ENCODE measurements at regions not wholly inside any gene's neighbourhood (a gene's known extent, or its start where the extent isn't known, plus 50 kb on each side); places are given as distances from the start of the nearest gene placed in this dataset.

DNA sequence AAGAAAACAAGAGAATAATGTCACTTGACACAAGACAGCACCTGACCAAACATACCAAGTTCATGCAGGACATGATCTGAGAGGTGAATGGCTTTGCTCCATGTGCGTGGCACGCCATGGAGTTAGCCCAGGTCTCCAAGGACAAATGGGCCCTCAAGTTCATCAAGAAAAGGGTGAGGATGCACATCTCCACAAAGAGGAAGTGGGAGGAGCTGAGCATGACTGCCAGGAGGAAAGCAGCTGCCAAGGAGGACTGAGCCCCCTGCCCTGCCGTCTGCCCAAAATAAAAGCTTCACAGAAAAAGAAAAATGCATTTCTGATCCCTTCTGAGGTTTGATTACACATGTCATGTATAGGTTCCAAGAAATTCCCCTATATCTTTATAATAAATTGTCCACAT lies 82.0 kb upstream of the TSHZ2 start:
- H3K27ac ChIP-seq (ENCODE audit: low read depth, low read length), result no peak overlapping the region
- no peak for DNase-seq (ENCODE audit: low read depth, low spot score)
- no peak overlapping the region for H3K4me3 ChIP-seq (replicated peaks in 1 of 2; ENCODE audit: low read depth in 1 of 2, low read length in 2 of 2)
- TF ChIP-seq MAX (IDR thresholded peaks at IDR 0.05) (no peak), SIN3A (IDR thresholded peaks at IDR 0.05; ENCODE audit: low read depth) (no peak), CBX3 (IDR thresholded peaks at IDR 0.05; ENCODE audit: low read depth) (no peak), SRF (IDR thresholded peaks at IDR 0.05; ENCODE audit: low read depth) (no peak), EZH2 (IDR thresholded peaks at IDR 0.05) (no peak)
- POLR2A ChIA-PET, result no interaction called here
- H3K9me2 ChIP-seq (ENCODE audit: insufficient read depth), result no peaks in the 10 kb centered on the region
- BruUV-seq (replicated peaks), result no TSS peak
- intact Hi-C loops (cut with micrococcal nuclease), result no loop called here
- H3K9ac ChIP-seq (ENCODE audit: low read length), result no peak overlapping the region
- H4K20me1 ChIP-seq (ENCODE audit: insufficient read depth), result no peaks in the 10 kb centered on the region
- peaks cover 0 to 15% of the 10 kb centered on the region in 2 experiments; a peak in 2 of 4 replicates for H3K9me3 ChIP-seq (ENCODE audit: control insufficient read depth in 1 of 2, insufficient read depth in 1 of 2, low read depth in 1 of 2, low read length in 2 of 2)
- H3K4me1 ChIP-seq (ENCODE audit: control insufficient read depth in 1 of 2, insufficient read depth in 2 of 2, low read length in 2 of 2), result no peaks in the 10 kb centered on the region
- RAD21 ChIA-PET (ENCODE audit: low non-redundant PET in 1 of 2, low total read pairs in 2 of 2, uncharacterized antibody in 2 of 2, unreplicated experiment in 2 of 2), result no interaction called here
- H3K4me2 ChIP-seq (ENCODE audit: low read length), result no peak overlapping the region
- no peaks in the 10 kb centered on the region for H3K79me2 ChIP-seq (ENCODE audit: insufficient read depth, low read length)
- no peaks in the 10 kb centered on the region for H3K27me3 ChIP-seq (ENCODE audit: insufficient read depth, low read length)
- CTCF ChIA-PET, result no interaction called here
- H3K36me3 ChIP-seq (ENCODE audit: control insufficient read depth in 1 of 2, insufficient read depth in 2 of 2, low read length in 2 of 2), result no peaks in the 10 kb centered on the region
- no peak overlapping the region for H2AFZ ChIP-seq (ENCODE audit: low read depth, low read length, poor library complexity, severe bottlenecking)
- no peak for ATAC-seq

- H3K27ac ChIP-seq (ENCODE audit: low read depth, low read length), result no peak overlapping the region
- no peaks in the 10 kb centered on the region for H3K79me2 ChIP-seq (ENCODE audit: insufficient read depth, low read length)
- H3K36me3 ChIP-seq (ENCODE audit: control insufficient read depth in 1 of 2, insufficient read depth in 2 of 2, low read length in 2 of 2), result no peaks in the 10 kb centered on the region
- ChIA-PET RAD21 (ENCODE audit: low non-redundant PET in 1 of 2, low total read pairs in 2 of 2, uncharacterized antibody in 2 of 2, unreplicated experiment in 2 of 2) (no interaction called here), CTCF (no interaction called here), POLR2A (no interaction called here)
- H3K4me3 ChIP-seq (replicated peaks in 1 of 2; ENCODE audit: low read depth in 1 of 2, low read length in 2 of 2), result no peak overlapping the region
- TF ChIP-seq SIN3A (IDR thresholded peaks at IDR 0.05; ENCODE audit: low read depth), result no peak
- no peak for TF ChIP-seq EGR1 (IDR thresholded peaks at IDR 0.05; ENCODE audit: low read depth)
- TF ChIP-seq ELF1 (IDR thresholded peaks at IDR 0.05; ENCODE audit: borderline replicate concordance, low read depth), result no peak
- TF ChIP-seq CEBPB (IDR thresholded peaks at IDR 0.05; ENCODE audit: low read depth), result no peak
- no peak for TF ChIP-seq RAD21 (IDR thresholded peaks at IDR 0.05; ENCODE audit: low read depth)
- TF ChIP-seq EZH2phosphoT487 (IDR thresholded peaks at IDR 0.05; ENCODE audit: borderline replicate concordance), result no peak
- TF ChIP-seq TCF7L2 (IDR thresholded peaks at IDR 0.05; ENCODE audit: borderline replicate concordance, extremely low read depth, insufficient read depth, insufficient read length), result no peak
- no peak for TF ChIP-seq ZBTB33 (IDR thresholded peaks at IDR 0.05; ENCODE audit: extremely low read depth, insufficient replicate concordance, low read length)
- no peak for TF ChIP-seq ZNF274 (IDR thresholded peaks at IDR 0.05; ENCODE audit: low read depth, low read length)
- TF ChIP-seq ZFX (IDR thresholded peaks at IDR 0.05), result no peak
- TF ChIP-seq EZH2 (IDR thresholded peaks at IDR 0.05), result no peak
- no peak overlapping the region for H3K4me2 ChIP-seq (ENCODE audit: low read length)
- peaks cover 0 to 19% of the 10 kb centered on the region in 2 experiments; a peak in 2 of 4 replicates for H3K9me3 ChIP-seq (ENCODE audit: control insufficient read depth in 1 of 2, insufficient read depth in 1 of 2, low read depth in 1 of 2, low read length in 2 of 2)
- intact Hi-C loops (cut with micrococcal nuclease), result no loop called here
- no peaks in the 10 kb centered on the region for H3K9me2 ChIP-seq (ENCODE audit: insufficient read depth)
- no peaks in the 10 kb centered on the region for H3K27me3 ChIP-seq (ENCODE audit: insufficient read depth, low read length)
- DNase-seq (ENCODE audit: low read depth, low spot score), result no peak
- no TSS peak for BruUV-seq (replicated peaks)
- H3K4me1 ChIP-seq (ENCODE audit: control insufficient read depth in 1 of 2, insufficient read depth in 2 of 2, low read length in 2 of 2), result no peaks in the 10 kb centered on the region
- H3K9ac ChIP-seq (ENCODE audit: low read length), result no peak overlapping the region
- no peak overlapping the region for H2AFZ ChIP-seq (ENCODE audit: low read depth, low read length, poor library complexity, severe bottlenecking)
- H4K20me1 ChIP-seq (ENCODE audit: insufficient read depth), result no peaks in the 10 kb centered on the region
- ATAC-seq, result no peak
Observed at GRCh38 chr20:52889225-52889624, 82.9 kb upstream of the TSHZ2 start.

All from HCT116 (cell line).